ENCODE measurements at regions not wholly inside any gene's neighbourhood (a gene's known extent, or its start where the extent isn't known, plus 50 kb on each side); places are given as distances from the start of the nearest gene placed in this dataset.

- Mint-ChIP-seq H3K36me3 (ENCODE audit: low read depth) (no peaks in the 10 kb centered on the region), H3K4me1 (no peaks in the 10 kb centered on the region), H3K9me3 (no peaks in the 10 kb centered on the region), H3K4me3 (no peak overlapping the region), H3K27ac (no peak overlapping the region), H3K27me3 (peaks cover 2% of the 10 kb centered on the region)
- no peak for DNase-seq
- ChIA-PET POLR2A (no interaction called here), CTCF (no interaction called here)
These were observed 193.4 kb upstream of the GPR101 start for GRCh38 chrX:137227151-137227550.

- Mint-ChIP-seq H3K27ac (no peak overlapping the region), H3K4me1 (no peaks in the 10 kb centered on the region), H3K36me3 (ENCODE audit: low read depth) (no peaks in the 10 kb centered on the region), H3K9me3 (no peaks in the 10 kb centered on the region), H3K27me3 (no peaks in the 10 kb centered on the region), H3K4me3 (no peak overlapping the region)
- ChIA-PET CTCF (interaction anchor here (1.1 kb wide), 1 partner anchor 17 kb away, joined by 3 read pairs; no protein-coding TSS in a partner anchor), POLR2A (no interaction called here)
- no peak for DNase-seq
These were observed 181.7 kb upstream of the GPR101 start for GRCh38 chrX:137215467-137215866.

- no peaks in the 10 kb centered on the region for H3K9me3 Mint-ChIP-seq
- no peak overlapping the region for H3K27ac Mint-ChIP-seq
- H3K4me1 Mint-ChIP-seq, result no peaks in the 10 kb centered on the region
- DNase-seq, result no peak
- no peak overlapping the region for H3K4me3 Mint-ChIP-seq
- ChIA-PET POLR2A (no interaction called here), CTCF (interaction anchor here (0.6 kb wide), 1 partner anchor 67 kb away, joined by 3 read pairs; no protein-coding TSS in a partner anchor)
- H3K27me3 Mint-ChIP-seq, result no peaks in the 10 kb centered on the region
- no peaks in the 10 kb centered on the region for H3K36me3 Mint-ChIP-seq (ENCODE audit: low read depth)
These were observed 178.4 kb upstream of the GPR101 start for GRCh38 chrX:137212078-137212632.

GRCh38 chrX:137198040-137198439, 164.2 kb upstream of the GPR101 start:
- Mint-ChIP-seq H3K27me3 (peaks cover 2% of the 10 kb centered on the region), H3K9me3 (no peaks in the 10 kb centered on the region), H3K27ac (no peak overlapping the region), H3K4me3 (no peak overlapping the region), H3K4me1 (no peaks in the 10 kb centered on the region), H3K36me3 (ENCODE audit: low read depth) (no peaks in the 10 kb centered on the region)
- ChIA-PET CTCF (interaction anchor here (1.0 kb wide), 1 partner anchor 17 kb away, joined by 3 read pairs; no protein-coding TSS in a partner anchor), POLR2A (no interaction called here)
- DNase-seq, result no peak

GRCh38 chrX:137195991-137196390, 162.2 kb upstream of the GPR101 start:
- ChIA-PET CTCF (no interaction called here), POLR2A (no interaction called here)
- H3K27me3 Mint-ChIP-seq, result peaks cover 2% of the 10 kb centered on the region
- no peaks in the 10 kb centered on the region for H3K9me3 Mint-ChIP-seq
- H3K27ac Mint-ChIP-seq, result no peak overlapping the region
- H3K36me3 Mint-ChIP-seq (ENCODE audit: low read depth), result no peaks in the 10 kb centered on the region
- no peak overlapping the region for H3K4me3 Mint-ChIP-seq
- H3K4me1 Mint-ChIP-seq, result no peaks in the 10 kb centered on the region
- DNase-seq, result no peak

- DNase-seq, result no peak
- CTCF ChIA-PET, result no interaction called here
- Mint-ChIP-seq H3K4me3 (no peak overlapping the region), H3K4me1 (no peaks in the 10 kb centered on the region), H3K9me3 (no peaks in the 10 kb centered on the region), H3K27ac (no peak overlapping the region), H3K27me3 (peaks cover 2% of the 10 kb centered on the region), H3K36me3 (ENCODE audit: low read depth) (no peaks in the 10 kb centered on the region)
- POLR2A ChIA-PET, result no interaction called here
These were observed 161.5 kb upstream of the GPR101 start for GRCh38 chrX:137195296-137195695.

- H3K4me1 Mint-ChIP-seq, result no peaks in the 10 kb centered on the region
- peaks cover 2% of the 10 kb centered on the region for H3K27me3 Mint-ChIP-seq
- ChIA-PET CTCF (no interaction called here), POLR2A (no interaction called here)
- H3K36me3 Mint-ChIP-seq (ENCODE audit: low read depth), result no peaks in the 10 kb centered on the region
- peak; percentile 19 for DNase-seq
- H3K9me3 Mint-ChIP-seq, result no peaks in the 10 kb centered on the region
- H3K4me3 Mint-ChIP-seq, result no peak overlapping the region
- no peak overlapping the region for H3K27ac Mint-ChIP-seq
These were observed 160.4 kb upstream of the GPR101 start for GRCh38 chrX:137194164-137194563.

GRCh38 chrX:137187540-137187939, 153.7 kb upstream of the GPR101 start:
- ChIA-PET CTCF (interaction anchor here (1.0 kb wide), 1 partner anchor 9 kb away, joined by 3 read pairs; no protein-coding TSS in a partner anchor), POLR2A (no interaction called here)

GRCh38 chrX:137178392-137178791, 144.6 kb upstream of the GPR101 start:
- no peaks in the 10 kb centered on the region for H3K9me3 Mint-ChIP-seq
- H3K36me3 Mint-ChIP-seq (ENCODE audit: low read depth), result no peaks in the 10 kb centered on the region
- ChIA-PET CTCF (no interaction called here), POLR2A (no interaction called here)
- DNase-seq, result no peak
- H3K4me3 Mint-ChIP-seq, result no peak overlapping the region
- no peaks in the 10 kb centered on the region for H3K4me1 Mint-ChIP-seq
- H3K27ac Mint-ChIP-seq, result no peak overlapping the region
- peaks cover 4% of the 10 kb centered on the region for H3K27me3 Mint-ChIP-seq

More at GRCh38 chrX:137187540-137187939, 153.7 kb upstream of the GPR101 start:
- Mint-ChIP-seq H3K36me3 (ENCODE audit: low read depth) (no peaks in the 10 kb centered on the region), H3K27me3 (peaks cover 2% of the 10 kb centered on the region), H3K4me3 (no peak overlapping the region), H3K9me3 (no peaks in the 10 kb centered on the region), H3K4me1 (no peaks in the 10 kb centered on the region), H3K27ac (no peak overlapping the region)
- DNase-seq, result no peak

- H3K27ac Mint-ChIP-seq, result no peak overlapping the region
- peaks cover 2% of the 10 kb centered on the region for H3K27me3 Mint-ChIP-seq
- H3K9me3 Mint-ChIP-seq, result no peaks in the 10 kb centered on the region
- H3K4me1 Mint-ChIP-seq, result peaks cover 7% of the 10 kb centered on the region
- H3K36me3 Mint-ChIP-seq (ENCODE audit: low read depth), result no peaks in the 10 kb centered on the region
- CTCF ChIA-PET, result no interaction called here
- POLR2A ChIA-PET, result no interaction called here
- DNase-seq, result no peak
- no peak overlapping the region for H3K4me3 Mint-ChIP-seq
These were observed 138.6 kb upstream of the GPR101 start for GRCh38 chrX:137172317-137172948.

GRCh38 chrX:137171626-137172025, 137.8 kb upstream of the GPR101 start:
- no peak overlapping the region for H3K27ac Mint-ChIP-seq
- POLR2A ChIA-PET, result no interaction called here
- H3K36me3 Mint-ChIP-seq (ENCODE audit: low read depth), result no peaks in the 10 kb centered on the region
- peaks cover 2% of the 10 kb centered on the region for H3K27me3 Mint-ChIP-seq
- no peak for DNase-seq
- H3K4me1 Mint-ChIP-seq, result peaks cover 7% of the 10 kb centered on the region
- CTCF ChIA-PET, result no interaction called here
- H3K4me3 Mint-ChIP-seq, result no peak overlapping the region
- H3K9me3 Mint-ChIP-seq, result no peaks in the 10 kb centered on the region

- no peaks in the 10 kb centered on the region for H3K4me1 Mint-ChIP-seq
- CTCF ChIA-PET, result interaction anchor here (0.6 kb wide), 2 partner anchors 10 to 1565 kb away, joined by 3 read pairs; no protein-coding TSS in a partner anchor
- H3K36me3 Mint-ChIP-seq (ENCODE audit: low read depth), result no peaks in the 10 kb centered on the region
- H3K27ac Mint-ChIP-seq, result no peak overlapping the region
- H3K27me3 Mint-ChIP-seq, result peaks cover 2% of the 10 kb centered on the region
- no peaks in the 10 kb centered on the region for H3K9me3 Mint-ChIP-seq
- no peak overlapping the region for H3K4me3 Mint-ChIP-seq
- POLR2A ChIA-PET, result no interaction called here
- peak; percentile 6 for DNase-seq
These were observed 132.8 kb upstream of the GPR101 start for GRCh38 chrX:137166591-137166990.

- CTCF ChIA-PET, result no interaction called here
These were observed 130.5 kb upstream of the GPR101 start for GRCh38 chrX:137164329-137164728.

GRCh38 chrX:137151403-137151802, 117.6 kb upstream of the GPR101 start:
- POLR2A ChIA-PET, result no interaction called here
- Mint-ChIP-seq H3K36me3 (ENCODE audit: low read depth) (no peaks in the 10 kb centered on the region), H3K9me3 (no peaks in the 10 kb centered on the region), H3K4me3 (no peak overlapping the region), H3K27me3 (peaks cover 8% of the 10 kb centered on the region), H3K27ac (no peak overlapping the region), H3K4me1 (no peaks in the 10 kb centered on the region)
- CTCF ChIA-PET, result no interaction called here
- no peak for DNase-seq

More at GRCh38 chrX:137164329-137164728, 130.5 kb upstream of the GPR101 start:
- POLR2A ChIA-PET, result no interaction called here
- no peak for DNase-seq
- Mint-ChIP-seq H3K27me3 (peaks cover 7% of the 10 kb centered on the region), H3K27ac (no peak overlapping the region), H3K36me3 (ENCODE audit: low read depth) (no peaks in the 10 kb centered on the region), H3K4me1 (no peaks in the 10 kb centered on the region), H3K4me3 (no peak overlapping the region), H3K9me3 (no peaks in the 10 kb centered on the region)
